ENCODE measurements at regions not wholly inside any gene's neighbourhood (a gene's known extent, or its start where the extent isn't known, plus 50 kb on each side); places are given as distances from the start of the nearest gene placed in this dataset.

DNA sequence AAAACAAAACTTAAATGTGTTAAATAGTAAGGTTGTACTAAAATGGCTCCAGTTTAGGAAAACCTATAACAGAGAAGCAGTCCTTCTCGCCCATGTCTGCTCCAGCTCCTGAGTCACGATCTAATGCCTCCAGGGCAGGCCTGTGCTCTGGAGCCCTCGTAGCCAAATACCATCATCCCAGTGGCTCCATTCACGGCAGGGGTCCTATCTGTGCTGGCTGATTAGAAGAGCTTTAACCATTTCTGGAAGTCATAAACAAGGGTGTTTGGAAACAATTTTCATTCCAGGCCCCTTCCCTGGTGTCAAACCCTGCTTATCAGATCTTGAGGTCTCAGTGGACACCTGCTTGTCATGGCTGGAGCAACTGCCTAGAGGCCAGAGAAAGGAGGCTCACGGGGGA is 336.9 kb downstream of the SOX9 start:
- Mint-ChIP-seq H3K27ac (no peak overlapping the region), H3K4me3 (no peak overlapping the region), H3K4me1 (no peaks in the 10 kb centered on the region), H3K36me3 (no peaks in the 10 kb centered on the region), H3K27me3 (ENCODE audit: low read depth in 2 of 2) (no peaks in the 10 kb centered on the region), H3K9me3 (no peaks in the 10 kb centered on the region)
- no peak overlapping the region for H3K4me3 ChIP-seq (ENCODE audit: low read length)
- DNase-seq (no peak), ATAC-seq (no peak)
- intact Hi-C loops (cut with micrococcal nuclease), result no loop called here
- no peaks in the 10 kb centered on the region for H3K27me3 ChIP-seq (ENCODE audit: control insufficient read depth, insufficient read depth, low read length)
- H3K4me1 ChIP-seq (ENCODE audit: control insufficient read depth, insufficient read depth, low read length), result no peaks in the 10 kb centered on the region
- no peaks in the 10 kb centered on the region for H3K9me3 ChIP-seq (ENCODE audit: control insufficient read depth, insufficient read depth, low read length)
- TF ChIP-seq, protein P1, sequence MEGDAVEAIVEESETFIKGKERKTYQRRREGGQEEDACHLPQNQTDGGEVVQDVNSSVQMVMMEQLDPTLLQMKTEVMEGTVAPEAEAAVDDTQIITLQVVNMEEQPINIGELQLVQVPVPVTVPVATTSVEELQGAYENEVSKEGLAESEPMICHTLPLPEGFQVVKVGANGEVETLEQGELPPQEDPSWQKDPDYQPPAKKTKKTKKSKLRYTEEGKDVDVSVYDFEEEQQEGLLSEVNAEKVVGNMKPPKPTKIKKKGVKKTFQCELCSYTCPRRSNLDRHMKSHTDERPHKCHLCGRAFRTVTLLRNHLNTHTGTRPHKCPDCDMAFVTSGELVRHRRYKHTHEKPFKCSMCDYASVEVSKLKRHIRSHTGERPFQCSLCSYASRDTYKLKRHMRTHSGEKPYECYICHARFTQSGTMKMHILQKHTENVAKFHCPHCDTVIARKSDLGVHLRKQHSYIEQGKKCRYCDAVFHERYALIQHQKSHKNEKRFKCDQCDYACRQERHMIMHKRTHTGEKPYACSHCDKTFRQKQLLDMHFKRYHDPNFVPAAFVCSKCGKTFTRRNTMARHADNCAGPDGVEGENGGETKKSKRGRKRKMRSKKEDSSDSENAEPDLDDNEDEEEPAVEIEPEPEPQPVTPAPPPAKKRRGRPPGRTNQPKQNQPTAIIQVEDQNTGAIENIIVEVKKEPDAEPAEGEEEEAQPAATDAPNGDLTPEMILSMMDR (IDR thresholded peaks at IDR 0.05), result no peak
- H3K27ac ChIP-seq (ENCODE audit: low read length), result no peak overlapping the region
- H3K36me3 ChIP-seq (ENCODE audit: control insufficient read depth, insufficient read depth, low read length), result no peaks in the 10 kb centered on the region
- 65% methylated on average over 5 of the region's 5 CpGs for WGBS (ENCODE audit: insufficient coverage)

DNA sequence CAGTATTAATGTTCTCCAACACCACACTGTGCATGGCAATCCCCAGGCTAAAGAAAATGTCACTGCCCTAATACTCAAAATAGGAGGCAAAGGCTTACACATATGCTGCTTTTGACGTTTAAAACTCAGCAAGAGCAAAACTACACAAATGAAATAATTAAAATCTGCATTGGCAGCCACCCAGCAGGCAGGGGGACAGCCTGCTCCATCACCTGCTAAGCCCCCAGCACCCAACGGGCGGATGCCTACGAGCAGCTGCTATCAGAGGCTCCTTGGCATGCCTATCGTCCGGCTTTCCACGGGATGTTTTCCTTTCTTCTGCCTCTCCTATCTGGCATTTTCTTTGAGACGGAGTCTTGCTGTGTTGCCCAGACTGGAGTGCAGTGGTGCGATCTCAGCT is 337.5 kb downstream of the SOX9 start:
- no peaks in the 10 kb centered on the region for H3K36me3 Mint-ChIP-seq
- TF ChIP-seq, protein P1 (IDR thresholded peaks at IDR 0.05), result no peak
- H3K9me3 Mint-ChIP-seq, result no peaks in the 10 kb centered on the region
- H3K27ac Mint-ChIP-seq, result no peak overlapping the region
- no peaks in the 10 kb centered on the region for H3K36me3 ChIP-seq (ENCODE audit: control insufficient read depth, insufficient read depth, low read length)
- no peaks in the 10 kb centered on the region for H3K9me3 ChIP-seq (ENCODE audit: control insufficient read depth, insufficient read depth, low read length)
- no peak for ATAC-seq
- no peaks in the 10 kb centered on the region for H3K4me1 ChIP-seq (ENCODE audit: control insufficient read depth, insufficient read depth, low read length)
- no peak overlapping the region for H3K4me3 ChIP-seq (ENCODE audit: low read length)
- no peak overlapping the region for H3K4me3 Mint-ChIP-seq
- intact Hi-C loops (cut with micrococcal nuclease), result no loop called here
- no peak for DNase-seq
- no peaks in the 10 kb centered on the region for H3K27me3 ChIP-seq (ENCODE audit: control insufficient read depth, insufficient read depth, low read length)
- H3K27ac ChIP-seq (ENCODE audit: low read length), result no peak overlapping the region
- no peaks in the 10 kb centered on the region for H3K27me3 Mint-ChIP-seq (ENCODE audit: low read depth in 2 of 2)
- no peaks in the 10 kb centered on the region for H3K4me1 Mint-ChIP-seq
- WGBS (ENCODE audit: insufficient coverage), result 92% methylated on average over 9 of the region's 9 CpGs

DNA sequence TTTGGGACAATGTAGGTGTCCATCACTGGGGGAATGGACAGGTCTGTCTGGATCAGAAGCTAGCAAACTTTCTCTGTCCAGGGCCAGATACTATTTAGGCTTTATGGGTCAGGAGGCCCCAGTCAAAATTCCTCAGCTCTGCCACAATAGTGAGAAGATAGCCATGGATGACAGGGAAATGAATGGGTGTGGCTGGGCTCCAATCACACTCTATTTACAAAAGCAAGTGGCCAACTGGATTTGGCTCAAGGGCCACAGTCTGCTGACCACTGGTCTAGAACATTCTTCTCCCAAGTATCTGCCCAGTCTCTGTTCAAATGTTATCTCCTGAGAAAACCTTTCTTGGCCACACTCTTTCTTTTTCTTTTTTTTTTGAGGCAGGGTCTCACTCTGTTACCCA is 339.9 kb downstream of the SOX9 start:
- DNase-seq (no peak), ATAC-seq (no peak)
- Histone ChIP-seq H3K4me3 (ENCODE audit: low read length) (no peak overlapping the region), H3K36me3 (ENCODE audit: control insufficient read depth, insufficient read depth, low read length) (no peaks in the 10 kb centered on the region), H3K27me3 (ENCODE audit: control insufficient read depth, insufficient read depth, low read length) (no peaks in the 10 kb centered on the region), H3K9me3 (ENCODE audit: control insufficient read depth, insufficient read depth, low read length) (no peaks in the 10 kb centered on the region), H3K4me1 (ENCODE audit: control insufficient read depth, insufficient read depth, low read length) (no peaks in the 10 kb centered on the region), H3K27ac (ENCODE audit: low read length) (no peak overlapping the region)
- H3K4me1 Mint-ChIP-seq, result no peaks in the 10 kb centered on the region
- no peaks in the 10 kb centered on the region for H3K9me3 Mint-ChIP-seq
- intact Hi-C loops (cut with micrococcal nuclease), result no loop called here
- no peak overlapping the region for H3K4me3 Mint-ChIP-seq
- no peaks in the 10 kb centered on the region for H3K27me3 Mint-ChIP-seq (ENCODE audit: low read depth in 2 of 2)
- TF ChIP-seq, protein P1 (IDR thresholded peaks at IDR 0.05), result no peak
- no peaks in the 10 kb centered on the region for H3K36me3 Mint-ChIP-seq
- H3K27ac Mint-ChIP-seq, result no peak overlapping the region

DNA sequence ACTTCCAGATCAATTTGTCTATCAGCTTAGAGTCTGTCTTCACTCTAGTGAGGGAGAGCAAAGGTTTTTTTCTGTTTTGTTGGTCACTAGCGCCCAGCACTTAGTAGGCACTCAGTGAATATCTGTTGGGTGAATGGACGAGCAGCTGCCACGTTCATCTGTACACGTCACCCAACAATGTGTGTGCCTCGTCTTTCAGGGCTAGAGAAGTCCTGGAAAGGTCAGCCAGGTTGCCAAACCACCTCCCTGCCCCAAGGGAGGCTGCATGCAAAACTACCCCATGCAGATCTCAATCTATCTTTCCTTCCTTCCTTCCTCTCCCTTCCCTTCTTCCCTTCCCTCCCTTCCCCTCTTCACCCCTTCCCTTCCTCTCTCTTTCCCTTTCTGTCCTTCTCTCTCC is 340.9 kb downstream of the SOX9 start:
- no peaks in the 10 kb centered on the region for H3K9me3 Mint-ChIP-seq
- no peaks in the 10 kb centered on the region for H3K36me3 ChIP-seq (ENCODE audit: control insufficient read depth, insufficient read depth, low read length)
- H3K4me1 ChIP-seq (ENCODE audit: control insufficient read depth, insufficient read depth, low read length), result no peaks in the 10 kb centered on the region
- no peak overlapping the region for H3K27ac ChIP-seq (ENCODE audit: low read length)
- no peaks in the 10 kb centered on the region for H3K36me3 Mint-ChIP-seq
- H3K4me3 ChIP-seq (ENCODE audit: low read length), result no peak overlapping the region
- DNase-seq (no peak), ATAC-seq (no peak)
- H3K4me1 Mint-ChIP-seq, result no peaks in the 10 kb centered on the region
- no peaks in the 10 kb centered on the region for H3K27me3 Mint-ChIP-seq (ENCODE audit: low read depth in 2 of 2)
- no peaks in the 10 kb centered on the region for H3K27me3 ChIP-seq (ENCODE audit: control insufficient read depth, insufficient read depth, low read length)
- TF ChIP-seq, protein P1 (IDR thresholded peaks at IDR 0.05), result no peak
- WGBS (ENCODE audit: insufficient coverage), result 75% methylated on average over 5 of the region's 5 CpGs
- intact Hi-C loops (cut with micrococcal nuclease), result no loop called here
- no peak overlapping the region for H3K27ac Mint-ChIP-seq
- H3K4me3 Mint-ChIP-seq, result no peak overlapping the region
- no peaks in the 10 kb centered on the region for H3K9me3 ChIP-seq (ENCODE audit: control insufficient read depth, insufficient read depth, low read length)

Data from natural killer cell (primary cell).